Sigmoid colon (tissue), 6 donors: ENCODE measurements at regions not wholly inside any gene's neighbourhood (a gene's known extent, or its start where the extent isn't known, plus 50 kb on each side); places are given as distances from the start of the nearest gene placed in this dataset.

Experiments used
- DNase-seq: peaks from one replicate; pipeline ENCODE4 v3.0.0-alpha.2; 2019
- H3K27ac ChIP-seq, 4 donors: fragments of 200-600 bp; sonication (generic); one replicate each; pipeline ENCODE4 v1.5.1; 2016 to 2019; ENCODE audit warnings: mild to moderate bottlenecking in 1 of 4
- H3K27me3 ChIP-seq, 3 donors: fragments of 200-600 bp; sonication (generic); one replicate each; pipeline ENCODE4 v1.5.1; 2019; ENCODE audit warnings: mild to moderate bottlenecking in 1 of 3
- H3K36me3 ChIP-seq, 4 donors: fragments of 200-600 bp; sonication (generic); one replicate each; pipeline ENCODE4 v1.5.1; 2016 to 2019
- H3K4me1 ChIP-seq, 4 donors: fragments of 200-600 bp; sonication (generic); one replicate each; pipeline ENCODE4 v1.5.1; 2017 to 2019
- H3K4me3 ChIP-seq, 4 donors: fragments of 200-600 bp; sonication (generic); one replicate each; pipeline ENCODE4 v1.5.1; 2017 to 2019; ENCODE audit warnings: mild to moderate bottlenecking in 2 of 4, moderate library complexity in 1 of 4
- H3K9me3 ChIP-seq, 4 donors: fragments of 200-600 bp in 3 of 4; sonication (generic) in 3 of 4; one replicate each; pipeline versions ENCODE4 v1.5.1 to v1.6.1; 2013 to 2019
- CTCF ChIP-seq, 4 experiments: fragments of 450-650 bp in 3 of 4; fragments of 200-600 bp in 1 of 4; IDR thresholded peaks; one replicate each; pipeline ENCODE4 v1.5.1; 2016 to 2019; ENCODE audit warnings: antibody characterized with exemption in 4 of 4, mild to moderate bottlenecking in 3 of 4, moderate library complexity in 2 of 4
- EP300 ChIP-seq, 4 donors: sonication (generic); formaldehyde crosslinking; IDR thresholded peaks; one replicate each; pipeline ENCODE4 v1.6.1; 2017; ENCODE audit warnings: antibody characterized with exemption in 4 of 4
- POLR2A ChIP-seq, 2 donors: fragments of 450-650 bp; IDR thresholded peaks; one replicate each; pipeline ENCODE4 v1.6.1; 2016; ENCODE audit warnings: antibody characterized with exemption in 2 of 2, mild to moderate bottlenecking in 2 of 2, moderate library complexity in 2 of 2
- POLR2AphosphoS5 ChIP-seq, 4 donors: sonication (generic); formaldehyde crosslinking; IDR thresholded peaks; one replicate each; pipeline ENCODE4 v1.6.1; 2017; ENCODE audit warnings: antibody characterized with exemption in 4 of 4
- WGBS, 2 donors: extraction: QIAGEN DNeasy Blood & Tissue Kit; methylation state at CpG; one replicate each; pipeline ENCODE4 v1.1.7; 2013; 5-methylcytosine and 5-hydroxymethylcytosine counted together
- intact Hi-C: fragments of 100-400 bp; cut with DNase I; formaldehyde crosslinking; loops from one replicate; pipeline ENCODE4 v1.15.1; 2023
- donor health status: healthy with polysubstance abuse.
- donor health status: healthy.

DNA sequence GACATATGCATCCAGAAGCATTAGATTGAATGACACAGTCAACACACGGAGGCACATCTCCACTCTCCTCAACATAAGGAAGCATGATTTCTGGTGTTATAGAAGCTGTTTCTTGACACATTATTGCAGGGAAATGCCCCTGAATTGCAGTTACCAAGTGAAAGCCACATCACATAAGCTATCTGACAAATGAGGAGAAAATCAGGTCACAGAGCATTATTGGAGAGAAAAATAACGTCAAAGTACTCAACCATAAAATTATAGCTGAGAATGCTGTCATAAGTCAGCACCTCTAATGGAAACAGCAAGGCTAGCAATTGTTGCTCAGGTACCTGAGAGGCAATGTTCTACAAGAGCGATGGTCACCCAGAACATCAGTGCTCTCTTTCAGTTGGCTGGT, 169.9 kb upstream of the PALMD start:
- no peak overlapping the region for H3K27ac ChIP-seq
- intact Hi-C loops, result no loop called here
- WGBS, 2 donors, result 82 to 86% methylated on average over 3 of the region's 3 CpGs
- DNase-seq, result no peak
- TF ChIP-seq POLR2AphosphoS5 (IDR thresholded peaks at IDR 0.05), result no peak
- H3K4me3 ChIP-seq, result no peak overlapping the region
- H3K9me3 ChIP-seq, result no peaks in the 10 kb centered on the region
- H3K36me3 ChIP-seq, result no peaks in the 10 kb centered on the region
- no peaks in the 10 kb centered on the region for H3K27me3 ChIP-seq
- H3K4me1 ChIP-seq, result peaks cover 0 to 8% (median 2%) of the 10 kb centered on the region in 4 donors

DNA sequence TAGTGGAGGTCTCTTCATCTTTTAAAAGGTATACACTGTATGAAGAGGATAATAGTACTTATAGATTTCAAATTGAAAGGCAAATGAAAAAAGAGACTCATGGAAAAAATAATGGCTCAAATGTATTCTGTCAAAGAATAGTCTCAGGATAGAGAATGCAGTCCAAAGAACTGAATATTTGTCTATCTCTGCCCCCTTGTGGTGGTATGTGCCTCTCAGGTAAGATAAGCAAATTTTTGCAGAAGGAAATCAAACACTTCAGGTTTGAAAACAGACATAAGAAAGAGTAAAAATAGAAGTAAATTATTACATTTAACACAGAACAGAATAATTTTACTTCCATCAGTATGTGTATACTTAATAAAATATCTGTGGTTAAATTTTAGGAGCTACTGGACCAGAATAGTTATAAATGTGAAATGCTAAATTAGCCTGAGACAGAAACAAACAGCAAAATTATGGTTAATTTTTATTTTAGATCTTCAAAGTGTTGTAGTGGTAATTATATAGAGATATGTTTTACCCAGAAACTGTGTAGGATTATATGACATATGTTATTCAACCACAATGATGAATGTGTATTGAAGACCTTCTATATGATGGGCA, 164.4 kb upstream of the PALMD start:
- no peaks in the 10 kb centered on the region for H3K36me3 ChIP-seq
- DNase-seq, result no peak
- intact Hi-C loops, result loop anchor here (2.0 to 10.0 kb wide), 2 partner anchors 223 to 301 kb away; no protein-coding TSS in a partner anchor
- H3K27ac ChIP-seq, result no peak overlapping the region
- H3K9me3 ChIP-seq, result no peaks in the 10 kb centered on the region
- peak in 3 of 4 experiments; percentile 53 to 65 (median 61) for TF ChIP-seq CTCF (IDR thresholded peaks at IDR 0.05)
- TF ChIP-seq EP300 (IDR thresholded peaks at IDR 0.05), result no peak
- no peak for TF ChIP-seq POLR2AphosphoS5 (IDR thresholded peaks at IDR 0.05)
- H3K4me3 ChIP-seq, result no peak overlapping the region
- H3K27me3 ChIP-seq, result no peaks in the 10 kb centered on the region
- no peaks in the 10 kb centered on the region for H3K4me1 ChIP-seq

- intact Hi-C loops, result loop anchor here (10.0 kb wide), 1 partner anchor 223 kb away; no protein-coding TSS in a partner anchor
- no peak overlapping the region for H3K27ac ChIP-seq
- no peak for TF ChIP-seq POLR2A (IDR thresholded peaks at IDR 0.05)
- no peak for TF ChIP-seq POLR2AphosphoS5 (IDR thresholded peaks at IDR 0.05)
- no peak for TF ChIP-seq EP300 (IDR thresholded peaks at IDR 0.05)
- TF ChIP-seq CTCF (IDR thresholded peaks at IDR 0.05), result no peak
- H3K27me3 ChIP-seq, result no peaks in the 10 kb centered on the region
- no peak overlapping the region for H3K4me3 ChIP-seq
- WGBS, 2 donors, result 50 to 80% methylated on average over 2 of the region's 2 CpGs
- no peaks in the 10 kb centered on the region for H3K4me1 ChIP-seq
- no peaks in the 10 kb centered on the region for H3K36me3 ChIP-seq
- H3K9me3 ChIP-seq, result no peaks in the 10 kb centered on the region
- DNase-seq, result no peak
Observed at GRCh38 chr1:99482286-99482685, 163.6 kb upstream of the PALMD start.

DNA sequence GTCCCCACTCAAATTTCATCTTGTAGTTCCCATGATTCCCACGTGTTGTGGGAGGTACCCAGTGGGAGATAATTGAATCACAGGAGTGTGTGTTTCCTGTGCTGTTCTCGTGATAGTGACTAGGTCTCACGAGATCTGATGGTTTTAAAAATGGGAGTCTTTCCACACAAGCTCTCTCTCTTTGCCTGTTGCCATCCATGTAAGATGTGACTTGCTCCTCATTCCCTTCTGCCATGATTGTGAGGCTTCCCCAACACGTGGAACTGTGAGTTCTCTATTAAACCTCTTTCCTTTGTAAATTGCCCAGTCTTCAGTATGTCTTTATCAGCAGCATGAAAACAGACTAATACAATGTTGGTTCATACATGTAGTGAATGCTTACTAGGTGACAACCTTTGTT, 163.2 kb upstream of the PALMD start:
- 74 to 86% methylated on average over 4 of the region's 4 CpGs for WGBS, 2 donors
- intact Hi-C loops, result loop anchor here (10.0 kb wide), 1 partner anchor 222 kb away; no protein-coding TSS in a partner anchor
- Histone ChIP-seq H3K27ac (no peak overlapping the region), H3K4me1 (no peaks in the 10 kb centered on the region), H3K4me3 (no peak overlapping the region), H3K9me3 (no peaks in the 10 kb centered on the region), H3K36me3 (no peaks in the 10 kb centered on the region), H3K27me3 (no peaks in the 10 kb centered on the region)
- no peak for TF ChIP-seq CTCF (IDR thresholded peaks at IDR 0.05)
- TF ChIP-seq POLR2A (IDR thresholded peaks at IDR 0.05), result no peak
- TF ChIP-seq EP300 (IDR thresholded peaks at IDR 0.05), result no peak
- TF ChIP-seq POLR2AphosphoS5 (IDR thresholded peaks at IDR 0.05), result no peak
- DNase-seq, result no peak

DNA sequence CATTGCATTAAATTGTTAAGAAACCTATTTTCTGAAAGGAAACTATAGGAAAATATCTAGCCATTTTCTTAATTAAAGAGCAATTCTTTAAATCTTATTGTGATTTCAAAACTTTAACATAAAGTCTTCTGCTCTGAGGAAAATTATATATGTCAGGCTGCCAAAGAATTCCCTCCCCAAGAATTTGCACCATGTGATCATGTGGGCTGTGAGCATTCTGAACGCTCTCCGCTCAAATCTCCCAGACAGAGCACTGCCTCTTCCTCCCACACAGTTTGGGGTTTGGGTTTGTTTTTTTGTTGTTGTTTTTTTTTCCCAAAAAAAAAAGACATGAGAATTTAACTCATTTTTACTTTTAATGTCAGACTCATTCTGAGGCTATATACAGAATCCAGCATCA, 155.9 kb upstream of the PALMD start:
- no peak overlapping the region for H3K4me3 ChIP-seq
- H3K27ac ChIP-seq, result no peak overlapping the region
- no peaks in the 10 kb centered on the region for H3K27me3 ChIP-seq
- WGBS, 2 donors, result 79% methylated on average over 2 of the region's 2 CpGs
- TF ChIP-seq EP300 (IDR thresholded peaks at IDR 0.05) (no peak), POLR2A (IDR thresholded peaks at IDR 0.05) (no peak), POLR2AphosphoS5 (IDR thresholded peaks at IDR 0.05) (no peak), CTCF (IDR thresholded peaks at IDR 0.05) (no peak)
- H3K4me1 ChIP-seq, result no peaks in the 10 kb centered on the region
- no peaks in the 10 kb centered on the region for H3K36me3 ChIP-seq
- no peaks in the 10 kb centered on the region for H3K9me3 ChIP-seq
- intact Hi-C loops, result no loop called here
- DNase-seq, result no peak
